ENCODE measurements at regions not wholly inside any gene's neighbourhood (a gene's known extent, or its start where the extent isn't known, plus 50 kb on each side); places are given as distances from the start of the nearest gene placed in this dataset.

GRCh38 chr2:18436503-18437005, 123.9 kb downstream of the RDH14 start:
- H3K36me3 ChIP-seq (ENCODE audit: control insufficient read depth in 2 of 4, insufficient read depth in 4 of 4, low read length in 3 of 4) = no peaks in the 10 kb centered on the region
- H3K9me3 ChIP-seq (ENCODE audit: insufficient read depth in 2 of 2, low read depth in 1 of 2, low read length in 1 of 2) = no peaks in the 10 kb centered on the region
- no peaks in the 10 kb centered on the region for H3K79me2 ChIP-seq (ENCODE audit: control insufficient read depth in 1 of 2, insufficient read depth in 2 of 2, low read length in 2 of 2)
- FAIRE-seq (no peak), DNase-seq (ENCODE audit: low read depth in 1 of 2, low spot score in 2 of 2) (no peak)
- no peak overlapping the region for H2BK12ac ChIP-seq (ENCODE audit: low read depth, low read length)
- H3K27me3 ChIP-seq (replicated peaks in 1 of 4; ENCODE audit: control insufficient read depth in 3 of 4, extremely low read depth in 1 of 4, insufficient read depth in 3 of 4, low read length in 3 of 4) = no peaks in the 10 kb centered on the region
- no peak overlapping the region for H3K9ac ChIP-seq (replicated peaks in 1 of 4; ENCODE audit: extremely low read depth in 1 of 4, low read depth in 3 of 4, low read length in 3 of 4)
- H2BK120ac ChIP-seq (replicated peaks; ENCODE audit: low read depth, low read length) = no peak overlapping the region
- H2AK5ac ChIP-seq (ENCODE audit: low read depth, low read length) = no peak overlapping the region
- ChIA-PET POLR2A (ENCODE audit: partially characterized antibody) (no interaction called here), CTCF (ENCODE audit: partially characterized antibody) (interaction anchor here (0.7 to 2.2 kb wide), 16 partner anchors 10 to 1422 kb away, joined by 3 to 10 read pairs (median 4); no protein-coding TSS in a partner anchor)
- H4K20me1 ChIP-seq (replicated peaks in 1 of 2; ENCODE audit: control insufficient read depth in 1 of 2, insufficient read depth in 2 of 2, low read length in 2 of 2) = no peaks in the 10 kb centered on the region
- no peaks in the 10 kb centered on the region for H3K23me2 ChIP-seq (ENCODE audit: low read depth, low read length)
- H3K4ac ChIP-seq (replicated peaks; ENCODE audit: insufficient read length, low read depth, low read length) = no peak overlapping the region
- no peak overlapping the region for H4K91ac ChIP-seq (replicated peaks; ENCODE audit: insufficient read length, low read length)
- no peak overlapping the region for H3K23ac ChIP-seq (ENCODE audit: insufficient read length)
- H4K8ac ChIP-seq (ENCODE audit: extremely low read depth, insufficient read depth, low read length) = no peak overlapping the region
- no peak overlapping the region for H3K18ac ChIP-seq (ENCODE audit: extremely low read depth, low read length)
- H3K14ac ChIP-seq (ENCODE audit: insufficient read length) = no peak overlapping the region
- no peak overlapping the region for H2BK5ac ChIP-seq (ENCODE audit: low read depth, low read length)
- H3K27ac ChIP-seq (ENCODE audit: low read depth, low read length) = no peak overlapping the region
- H2BK20ac ChIP-seq (ENCODE audit: low read length) = no peak overlapping the region
- H3K4me3 ChIP-seq (ENCODE audit: extremely low read depth in 1 of 4, insufficient read depth in 2 of 4, low read depth in 3 of 4, low read length in 4 of 4) = no peak overlapping the region
- WGBS, 2 experiments (ENCODE audit: extremely low coverage in 1 of 2, insufficient coverage in 1 of 2, insufficient read length in 1 of 2, insufficient replicate concordance in 2 of 2, low coverage in 1 of 2, low lambda C conversion rate in 2 of 2, missing lambda C conversion rate in 1 of 2) = 90% methylated on average over 5 of the region's 5 CpGs; no CpG with 5 or more reads in 1 of the 2 experiments
- no peaks in the 10 kb centered on the region for H3K4me1 ChIP-seq (replicated peaks in 1 of 4; ENCODE audit: control insufficient read depth in 3 of 4, insufficient read depth in 4 of 4, low read length in 3 of 4)
- H2AFZ ChIP-seq (ENCODE audit: low read length) = 0 out of 2 replicates have a peak overlapping the region, but pooled peaks have one; percentile 20
- no peak overlapping the region for H3K56ac ChIP-seq (replicated peaks; ENCODE audit: insufficient read length, low read depth, low read length)
- no peaks in the 10 kb centered on the region for H3K79me1 ChIP-seq (ENCODE audit: low read depth, low read length)
- no peak overlapping the region for H2BK15ac ChIP-seq (ENCODE audit: low read length)
- no peak overlapping the region for H3K4me2 ChIP-seq (ENCODE audit: insufficient read depth in 1 of 2, low read depth in 2 of 2, low read length in 2 of 2)
- H4K5ac ChIP-seq (ENCODE audit: insufficient read length, low read depth, low read length) = no peak overlapping the region
- TF ChIP-seq JUND (IDR thresholded peaks at IDR 0.05; ENCODE audit: low read length) (no peak), SAP30 (IDR thresholded peaks at IDR 0.05; ENCODE audit: insufficient read depth, insufficient replicate concordance, low read length) (no peak), EZH2 (IDR thresholded peaks at IDR 0.05; ENCODE audit: low read depth, low read length, severe bottlenecking) (no peak), BACH1 (IDR thresholded peaks at IDR 0.05; ENCODE audit: low read length) (no peak), NANOG (IDR thresholded peaks at IDR 0.05; ENCODE audit: insufficient read depth, low read depth, low read length, poor library complexity, severe bottlenecking) (no peak), RFX5 (IDR thresholded peaks at IDR 0.05; ENCODE audit: borderline replicate concordance, low read depth, low read length) (no peak), KDM5A (IDR thresholded peaks at IDR 0.05; ENCODE audit: low read length) (no peak), KDM1A (IDR thresholded peaks at IDR 0.05; ENCODE audit: borderline replicate concordance, low read length) (no peak), TAF1 (IDR thresholded peaks at IDR 0.05; ENCODE audit: low read depth, low read length) (no peak), SP4 (IDR thresholded peaks at IDR 0.05; ENCODE audit: low read length) (no peak), E2F6 (IDR thresholded peaks at IDR 0.05) (no peak), POLR2AphosphoS5 (IDR thresholded peaks at IDR 0.05; ENCODE audit: low read depth, low read length) (no peak), EP300 (IDR thresholded peaks at IDR 0.05; ENCODE audit: borderline replicate concordance in 1 of 2, low read depth in 2 of 2, low read length in 2 of 2) (no peak), CREB1 (IDR thresholded peaks at IDR 0.05) (no peak)
